ENCODE measurements at regions not wholly inside any gene's neighbourhood (a gene's known extent, or its start where the extent isn't known, plus 50 kb on each side); places are given as distances from the start of the nearest gene placed in this dataset.

- no peak for ATAC-seq
- intact Hi-C loops (cut with DNase I) = no loop called here
- DNase-seq (ENCODE audit: low spot score) = no peak
Measured at GRCh38 chr10:120981601-120982391, 130.6 kb downstream of the WDR11 start.

- no peak for ATAC-seq
- no peak for DNase-seq (ENCODE audit: low spot score)
- intact Hi-C loops (cut with DNase I) = no loop called here
Measured at GRCh38 chr10:120982507-120982906, 131.3 kb downstream of the WDR11 start.

- intact Hi-C loops (cut with DNase I) = no loop called here
- DNase-seq (ENCODE audit: low spot score) (no peak), ATAC-seq (no peak)
Measured at GRCh38 chr10:120983721-120984120, 132.6 kb downstream of the WDR11 start.

- no peak for ATAC-seq
- intact Hi-C loops (cut with DNase I) = no loop called here
- DNase-seq (ENCODE audit: low spot score) = no peak
Measured at GRCh38 chr10:120984221-120984620, 133.1 kb downstream of the WDR11 start.

GRCh38 chr10:120987359-120987758 lies 136.2 kb downstream of the WDR11 start:
- ATAC-seq (no peak), DNase-seq (ENCODE audit: low spot score) (no peak)
- intact Hi-C loops (cut with DNase I) = no loop called here

- intact Hi-C loops (cut with DNase I) = no loop called here
- DNase-seq (ENCODE audit: low spot score) = no peak
- no peak for ATAC-seq
Measured at GRCh38 chr10:120988751-120989150, 137.6 kb downstream of the WDR11 start.

GRCh38 chr10:120989279-120989678 lies 138.1 kb downstream of the WDR11 start:
- ATAC-seq (no peak), DNase-seq (ENCODE audit: low spot score) (no peak)
- intact Hi-C loops (cut with DNase I) = no loop called here

GRCh38 chr10:120989996-120990598 lies 138.9 kb downstream of the WDR11 start:
- DNase-seq (ENCODE audit: low spot score) (no peak), ATAC-seq (no peak)
- intact Hi-C loops (cut with DNase I) = no loop called here

GRCh38 chr10:120990831-120991230 lies 139.7 kb downstream of the WDR11 start:
- intact Hi-C loops (cut with DNase I) = no loop called here
- DNase-seq (ENCODE audit: low spot score) = no peak
- ATAC-seq = no peak

GRCh38 chr10:120993089-120993488 lies 141.9 kb downstream of the WDR11 start:
- ATAC-seq (no peak), DNase-seq (ENCODE audit: low spot score) (no peak)
- intact Hi-C loops (cut with DNase I) = no loop called here

GRCh38 chr10:120995768-120996167 lies 144.6 kb downstream of the WDR11 start:
- intact Hi-C loops (cut with DNase I) = no loop called here
- no peak for DNase-seq (ENCODE audit: low spot score)
- no peak for ATAC-seq

GRCh38 chr10:120996456-120997034 lies 145.4 kb downstream of the WDR11 start:
- intact Hi-C loops (cut with DNase I) = no loop called here
- DNase-seq (ENCODE audit: low spot score) = no peak
- ATAC-seq = no peak

- no peak for ATAC-seq
Measured at GRCh38 chr10:120997313-120997712, 146.2 kb downstream of the WDR11 start.

GRCh38 chr10:120997756-120998155 lies 146.6 kb downstream of the WDR11 start:
- intact Hi-C loops (cut with DNase I) = no loop called here
- ATAC-seq (no peak), DNase-seq (ENCODE audit: low spot score) (no peak)

More at GRCh38 chr10:120997313-120997712, 146.2 kb downstream of the WDR11 start:
- intact Hi-C loops (cut with DNase I) = no loop called here
- no peak for DNase-seq (ENCODE audit: low spot score)

GRCh38 chr10:120998251-120998650 lies 147.1 kb downstream of the WDR11 start:
- intact Hi-C loops (cut with DNase I) = no loop called here
- no peak for ATAC-seq
- DNase-seq (ENCODE audit: low spot score) = no peak

GRCh38 chr10:120998782-120999285 lies 147.7 kb downstream of the WDR11 start:
- ATAC-seq = no peak
- intact Hi-C loops (cut with DNase I) = no loop called here
- DNase-seq (ENCODE audit: low spot score) = no peak

GRCh38 chr10:120999868-121000267 lies 148.7 kb downstream of the WDR11 start:
- intact Hi-C loops (cut with DNase I) = no loop called here
- DNase-seq (ENCODE audit: low spot score) (no peak), ATAC-seq (no peak)

GRCh38 chr10:121002586-121003205 lies 151.5 kb downstream of the WDR11 start:
- ATAC-seq (no peak), DNase-seq (ENCODE audit: low spot score) (no peak)
- intact Hi-C loops (cut with DNase I) = no loop called here

- ATAC-seq (no peak), DNase-seq (ENCODE audit: low spot score) (no peak)
- intact Hi-C loops (cut with DNase I) = no loop called here
Measured at GRCh38 chr10:121005948-121006587, 154.9 kb downstream of the WDR11 start.
